Activated naive CD8-positive, alpha-beta T cell treated with anti-CD3 and anti-CD28 coated beads, Interleukin-2, amount 10 ng/mL, durations not matched to agents 7 days and 5 days (primary cell): ENCODE measurements at regions not wholly inside any gene's neighbourhood (a gene's known extent, or its start where the extent isn't known, plus 50 kb on each side); places are given as distances from the start of the nearest gene placed in this dataset.

Experiments
- ATAC-seq: fragments of 150-1000 bp; cut with Tn5 transposase; one replicate; pipeline ENCODE4 v1.10.0; 2021; ENCODE audit warnings: low read depth, moderate library complexity
- POLR2A ChIA-PET: fragments of 350-600 bp; sonication (Branson Sonifier 250); formaldehyde crosslinking; loops from one replicate; lab custom pipeline; 2021; ENCODE audit warnings: antibody characterized with exemption; lab: Charles Lee
- DNase-seq: peaks from one replicate; pipeline ENCODE4 v3.0.0; 2021
- H3K27ac Mint-ChIP-seq: one replicate; pipeline ENCODE4 v1.8.0; 2022; ENCODE audit warnings: mild to moderate bottlenecking, mixed read lengths
- H3K27me3 Mint-ChIP-seq: one replicate; pipeline ENCODE4 v1.8.0; 2022; ENCODE audit warnings: mild to moderate bottlenecking, moderate library complexity, mixed read lengths
- H3K36me3 Mint-ChIP-seq: one replicate; pipeline ENCODE4 v1.8.0; 2021; ENCODE audit warnings: mild to moderate bottlenecking, mixed read lengths
- H3K4me1 Mint-ChIP-seq: one replicate; pipeline ENCODE4 v1.8.0; 2021; ENCODE audit warnings: mixed read lengths
- H3K4me3 Mint-ChIP-seq: one replicate; pipeline ENCODE4 v1.8.0; 2022; ENCODE audit warnings: mild to moderate bottlenecking, moderate library complexity, mixed read lengths
- H3K9me3 Mint-ChIP-seq: one replicate; pipeline ENCODE4 v1.8.0; 2021; ENCODE audit warnings: mixed read lengths

DNA sequence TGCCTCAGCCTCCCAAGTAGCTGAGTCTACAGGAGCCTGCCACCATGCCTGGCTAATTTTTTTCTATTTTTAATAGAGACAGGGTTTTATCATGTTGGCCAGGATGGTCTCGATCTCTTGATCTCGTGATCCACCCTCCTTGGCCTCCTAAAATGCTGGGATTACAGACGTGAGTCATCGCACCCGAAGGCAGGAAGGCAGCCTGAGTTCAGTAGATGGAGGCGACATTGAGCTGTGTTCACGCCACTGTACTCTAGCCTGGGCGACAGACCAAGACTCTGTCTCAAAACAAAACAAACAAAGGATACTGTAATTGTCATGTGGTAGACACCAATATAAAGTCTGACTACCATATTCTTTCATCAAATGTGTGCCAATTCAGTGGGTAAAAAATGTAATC lies 500.9 kb upstream of the DSEL start:
- H3K27ac Mint-ChIP-seq: no peak overlapping the region
- no peaks in the 10 kb centered on the region for H3K27me3 Mint-ChIP-seq
- no peak overlapping the region for H3K4me3 Mint-ChIP-seq
- DNase-seq: no peak
- H3K36me3 Mint-ChIP-seq: no peaks in the 10 kb centered on the region
- no peaks in the 10 kb centered on the region for H3K9me3 Mint-ChIP-seq
- H3K4me1 Mint-ChIP-seq: no peaks in the 10 kb centered on the region
- no peak for ATAC-seq
- POLR2A ChIA-PET: no interaction called here

DNA sequence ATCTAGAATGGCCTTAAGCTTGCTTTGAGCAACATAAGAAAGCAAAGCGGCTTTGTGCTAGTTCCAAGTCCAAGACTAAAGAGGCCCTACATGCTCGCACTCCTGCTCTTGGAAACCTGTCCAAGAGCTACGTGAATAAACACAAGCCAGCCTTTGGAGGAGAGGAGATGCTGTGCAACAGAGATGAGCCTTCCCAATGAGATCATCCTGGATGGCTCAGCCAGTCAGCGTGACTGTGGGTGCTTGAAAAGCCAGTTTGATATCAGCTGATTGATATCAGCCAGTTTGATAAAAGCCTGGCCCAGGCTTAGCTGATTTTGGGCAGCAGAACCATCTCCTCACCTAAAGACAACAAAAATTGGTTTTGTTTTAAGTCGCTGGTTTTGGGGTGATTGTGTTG lies 481.0 kb upstream of the DSEL start:
- no peaks in the 10 kb centered on the region for H3K4me1 Mint-ChIP-seq
- H3K27me3 Mint-ChIP-seq: no peaks in the 10 kb centered on the region
- H3K4me3 Mint-ChIP-seq: no peak overlapping the region
- ATAC-seq: no peak
- H3K36me3 Mint-ChIP-seq: no peaks in the 10 kb centered on the region
- no peak overlapping the region for H3K27ac Mint-ChIP-seq
- DNase-seq: no peak
- H3K9me3 Mint-ChIP-seq: no peaks in the 10 kb centered on the region
- POLR2A ChIA-PET: no interaction called here

DNA sequence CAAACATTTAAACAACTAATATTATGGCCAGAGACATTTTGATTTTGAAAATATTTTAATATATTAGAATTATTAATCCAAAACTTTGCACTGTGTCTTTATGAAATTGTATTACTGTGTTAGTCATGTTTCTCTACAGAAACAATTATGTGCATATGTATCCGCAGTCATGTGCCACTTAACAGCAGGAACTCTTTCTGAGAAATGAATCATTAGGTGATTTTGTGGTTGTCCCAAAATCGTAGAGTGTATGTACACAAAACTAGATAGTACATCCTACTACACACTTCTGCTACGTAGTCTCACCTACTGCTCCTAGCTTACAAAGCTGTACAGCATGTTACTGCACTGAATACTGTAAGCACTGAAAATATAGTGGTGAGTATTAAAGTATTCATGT lies 479.2 kb upstream of the DSEL start:
- Mint-ChIP-seq H3K4me3 (no peak overlapping the region), H3K9me3 (no peaks in the 10 kb centered on the region), H3K27me3 (no peaks in the 10 kb centered on the region), H3K27ac (no peak overlapping the region), H3K4me1 (no peaks in the 10 kb centered on the region), H3K36me3 (no peaks in the 10 kb centered on the region)
- POLR2A ChIA-PET: no interaction called here
- no peak for ATAC-seq
- DNase-seq: no peak

DNA sequence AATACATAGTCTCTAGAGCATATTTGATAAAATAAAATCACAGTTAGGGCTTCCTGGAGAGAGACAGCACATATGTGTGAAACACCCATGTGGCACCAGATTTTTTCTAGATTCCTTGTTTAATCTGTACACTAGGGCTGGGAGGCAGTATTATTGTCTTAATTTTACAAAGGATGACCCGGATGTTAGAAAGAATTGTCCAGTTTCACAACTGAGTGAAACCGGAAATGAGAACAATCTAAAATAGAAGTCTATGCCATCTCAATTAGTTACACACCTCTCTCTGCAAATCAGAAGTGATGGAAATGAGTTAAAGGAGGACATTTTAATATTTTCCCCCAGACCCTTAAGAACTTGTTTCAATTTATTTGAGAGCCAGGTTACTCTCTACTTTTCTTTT lies 463.7 kb upstream of the DSEL start:
- H3K4me1 Mint-ChIP-seq: no peaks in the 10 kb centered on the region
- H3K27me3 Mint-ChIP-seq: no peaks in the 10 kb centered on the region
- no peak for DNase-seq
- no peaks in the 10 kb centered on the region for H3K36me3 Mint-ChIP-seq
- no peak overlapping the region for H3K4me3 Mint-ChIP-seq
- no peak for ATAC-seq
- no peaks in the 10 kb centered on the region for H3K9me3 Mint-ChIP-seq
- POLR2A ChIA-PET: no interaction called here
- no peak overlapping the region for H3K27ac Mint-ChIP-seq

DNA sequence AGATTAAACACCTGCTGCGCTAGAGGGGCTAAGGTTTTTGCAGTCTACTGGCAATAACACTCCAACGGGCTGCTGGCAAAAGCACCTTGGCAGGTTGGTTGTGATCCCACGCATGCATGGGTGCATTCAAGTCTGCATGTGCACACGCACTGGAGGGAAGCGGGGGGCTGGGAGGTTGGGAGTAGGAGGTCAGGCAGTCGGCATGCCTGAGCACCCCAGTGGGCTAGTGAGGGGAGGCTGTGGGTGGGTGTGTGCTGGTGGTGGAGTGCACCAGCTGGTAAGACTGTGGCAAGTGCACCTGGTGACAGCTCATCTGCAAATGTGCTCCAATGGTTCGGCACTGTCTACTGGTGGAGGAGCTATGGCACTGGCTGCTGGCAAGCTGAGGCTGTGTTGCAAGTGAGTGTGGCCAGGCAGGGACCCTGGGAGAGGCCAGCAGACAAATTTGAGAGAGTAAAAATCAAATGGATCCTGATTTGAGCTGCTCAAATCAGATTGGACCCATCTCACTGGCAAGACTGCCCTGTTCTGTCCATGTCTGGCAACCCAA lies 460.6 kb upstream of the DSEL start:
- Mint-ChIP-seq H3K4me3 (no peak overlapping the region), H3K4me1 (no peaks in the 10 kb centered on the region), H3K27me3 (no peaks in the 10 kb centered on the region), H3K36me3 (no peaks in the 10 kb centered on the region), H3K9me3 (no peaks in the 10 kb centered on the region), H3K27ac (no peak overlapping the region)
- no peak for ATAC-seq
- POLR2A ChIA-PET: no interaction called here
- no peak for DNase-seq

DNA sequence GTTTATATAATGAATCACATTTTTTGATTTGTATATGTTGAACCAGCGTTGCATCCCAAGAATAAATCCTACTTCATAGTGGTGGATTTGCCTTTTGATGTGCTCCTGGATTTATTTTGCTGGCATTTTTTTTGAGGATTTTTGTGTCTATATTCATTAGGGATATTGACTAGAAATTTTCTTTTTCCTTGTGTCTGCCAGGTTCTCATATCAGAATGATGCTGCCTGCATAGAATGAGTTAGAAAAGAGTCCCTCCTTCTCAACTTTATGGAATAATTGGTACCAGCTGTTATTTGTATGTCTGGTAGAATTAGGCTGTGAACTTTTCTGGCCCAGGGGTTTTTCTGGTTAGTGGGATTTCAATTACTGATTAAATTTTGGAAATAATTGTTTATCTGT lies 457.4 kb upstream of the DSEL start:
- DNase-seq (no peak), ATAC-seq (no peak)
- H3K4me1 Mint-ChIP-seq: no peaks in the 10 kb centered on the region
- no peak overlapping the region for H3K4me3 Mint-ChIP-seq
- no peak overlapping the region for H3K27ac Mint-ChIP-seq
- no peaks in the 10 kb centered on the region for H3K36me3 Mint-ChIP-seq
- POLR2A ChIA-PET: no interaction called here
- no peaks in the 10 kb centered on the region for H3K27me3 Mint-ChIP-seq
- H3K9me3 Mint-ChIP-seq: no peaks in the 10 kb centered on the region

DNA sequence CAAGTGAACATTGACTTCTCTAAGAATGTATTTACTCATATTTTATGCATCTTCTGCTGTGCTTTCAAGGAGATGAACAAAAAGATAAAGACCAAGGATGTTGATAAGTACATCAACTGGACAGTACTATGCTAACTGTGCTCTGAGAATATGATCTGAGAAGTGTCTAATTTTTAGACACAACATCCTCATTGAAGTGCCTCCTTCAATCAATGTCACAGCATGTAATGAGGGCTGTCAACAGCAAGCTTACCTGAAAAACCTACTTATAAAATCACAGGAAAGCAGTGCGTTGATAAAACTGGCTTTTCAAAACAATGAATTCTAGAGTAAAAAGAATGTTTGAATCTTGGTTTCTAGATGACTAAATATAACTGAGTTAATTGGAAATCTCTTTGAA lies 452.9 kb upstream of the DSEL start:
- Mint-ChIP-seq H3K4me1 (no peaks in the 10 kb centered on the region), H3K36me3 (no peaks in the 10 kb centered on the region), H3K27me3 (no peaks in the 10 kb centered on the region), H3K9me3 (no peaks in the 10 kb centered on the region), H3K4me3 (no peak overlapping the region), H3K27ac (no peak overlapping the region)
- no peak for DNase-seq
- POLR2A ChIA-PET: no interaction called here
- ATAC-seq: no peak

DNA sequence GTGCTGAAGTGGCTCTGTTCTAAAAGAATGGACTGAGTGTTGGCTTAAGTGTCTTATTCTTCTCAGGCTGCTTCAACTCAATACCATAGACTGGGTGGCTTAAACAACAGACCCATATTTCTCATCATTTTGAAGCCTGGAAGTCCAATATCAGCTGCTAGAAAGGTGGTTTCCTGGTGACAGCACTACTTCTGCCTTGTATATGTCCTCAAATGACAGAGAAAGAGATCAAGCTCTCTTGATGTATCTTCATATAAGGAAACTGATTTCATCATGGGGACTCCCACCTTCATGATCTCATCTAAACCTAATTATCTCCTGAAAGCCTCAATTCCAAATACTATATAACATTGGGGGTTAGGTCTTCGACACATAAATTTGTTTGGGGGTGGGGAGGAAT lies 449.7 kb upstream of the DSEL start:
- Mint-ChIP-seq H3K4me3 (no peak overlapping the region), H3K36me3 (no peaks in the 10 kb centered on the region), H3K9me3 (no peaks in the 10 kb centered on the region), H3K27me3 (no peaks in the 10 kb centered on the region), H3K4me1 (no peaks in the 10 kb centered on the region), H3K27ac (no peak overlapping the region)
- no peak for DNase-seq
- POLR2A ChIA-PET: no interaction called here
- no peak for ATAC-seq

DNA sequence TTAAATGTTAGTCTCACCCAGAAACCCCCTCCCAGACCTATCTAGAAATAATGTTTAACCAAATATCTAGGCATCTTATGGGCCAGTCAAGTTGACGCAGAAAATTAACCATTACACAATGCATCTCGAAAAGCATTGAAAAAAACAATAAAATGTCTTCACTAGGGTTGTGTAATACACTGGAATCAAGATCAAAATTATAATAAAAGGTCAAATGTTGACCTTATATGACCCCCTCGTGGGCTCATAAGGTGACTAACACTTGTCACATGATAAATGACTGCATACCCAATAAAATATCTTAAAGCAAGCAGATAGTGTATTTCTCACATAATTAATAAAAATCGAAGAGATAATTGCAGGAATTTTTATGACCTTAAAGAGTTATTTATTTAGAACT lies 447.9 kb upstream of the DSEL start:
- Mint-ChIP-seq H3K27ac (no peak overlapping the region), H3K27me3 (no peaks in the 10 kb centered on the region), H3K36me3 (no peaks in the 10 kb centered on the region), H3K4me1 (no peaks in the 10 kb centered on the region), H3K4me3 (no peak overlapping the region), H3K9me3 (no peaks in the 10 kb centered on the region)
- no peak for DNase-seq
- POLR2A ChIA-PET: no interaction called here
- no peak for ATAC-seq

DNA sequence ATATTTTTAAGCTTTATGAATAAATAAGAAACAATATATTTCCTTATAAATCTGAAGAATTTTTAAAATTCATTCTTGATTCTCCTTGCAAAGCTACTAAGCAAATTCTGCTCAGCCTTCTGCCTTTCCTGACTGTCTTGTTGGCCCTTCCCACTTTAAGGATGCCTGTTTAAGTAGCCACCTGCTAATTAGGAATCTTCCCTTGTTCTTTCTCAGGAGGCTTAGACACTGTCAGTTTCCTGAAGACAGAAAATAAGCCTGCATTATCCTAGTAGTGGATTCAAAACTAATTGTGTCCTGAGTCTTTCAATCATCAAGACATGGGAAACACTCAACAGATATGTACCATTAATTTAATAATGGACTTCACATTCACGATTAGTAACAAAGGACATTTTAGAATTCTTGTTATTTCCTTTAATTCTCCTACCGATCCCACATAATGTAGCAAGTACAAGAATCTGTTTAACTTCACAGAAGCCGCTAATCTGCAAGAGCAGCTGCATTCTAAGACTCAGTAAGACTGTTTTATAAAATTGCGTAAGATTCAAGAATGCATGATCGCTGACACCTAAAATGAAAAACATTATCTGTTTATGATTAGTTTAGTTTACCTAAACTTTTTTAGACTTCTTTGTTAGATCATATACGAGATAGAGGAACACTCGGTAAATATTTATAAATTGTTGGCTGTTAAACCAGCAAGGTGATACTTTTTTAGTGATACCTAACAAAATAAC lies 445.4 kb upstream of the DSEL start:
- H3K27ac Mint-ChIP-seq: no peak overlapping the region
- ATAC-seq (no peak), DNase-seq (no peak)
- POLR2A ChIA-PET: no interaction called here
- no peaks in the 10 kb centered on the region for H3K36me3 Mint-ChIP-seq
- H3K4me3 Mint-ChIP-seq: no peak overlapping the region
- no peaks in the 10 kb centered on the region for H3K4me1 Mint-ChIP-seq
- no peaks in the 10 kb centered on the region for H3K27me3 Mint-ChIP-seq
- H3K9me3 Mint-ChIP-seq: no peaks in the 10 kb centered on the region

DNA sequence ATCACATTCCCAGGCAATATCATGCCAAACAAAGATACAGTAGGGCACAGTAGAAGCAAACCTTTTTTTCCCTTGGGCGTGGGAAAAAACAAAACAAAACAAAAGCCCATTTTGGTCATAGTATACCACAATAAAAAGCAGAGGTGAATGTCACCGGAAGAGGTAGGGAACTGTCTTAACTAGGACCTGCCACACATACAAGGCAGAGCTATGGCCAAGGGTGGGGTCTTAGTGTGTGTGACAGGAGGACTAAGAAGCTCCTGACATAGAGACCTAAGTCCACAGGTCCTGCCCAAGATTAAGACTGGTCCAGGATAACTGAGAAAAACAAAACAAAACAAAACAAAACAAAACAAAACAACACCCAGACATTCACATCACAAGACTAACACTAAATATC lies 441.2 kb upstream of the DSEL start:
- ATAC-seq (no peak), DNase-seq (no peak)
- POLR2A ChIA-PET: no interaction called here
- Mint-ChIP-seq H3K27ac (no peak overlapping the region), H3K36me3 (no peaks in the 10 kb centered on the region), H3K4me1 (no peaks in the 10 kb centered on the region), H3K4me3 (no peak overlapping the region), H3K27me3 (peaks cover 2% of the 10 kb centered on the region), H3K9me3 (no peaks in the 10 kb centered on the region)

DNA sequence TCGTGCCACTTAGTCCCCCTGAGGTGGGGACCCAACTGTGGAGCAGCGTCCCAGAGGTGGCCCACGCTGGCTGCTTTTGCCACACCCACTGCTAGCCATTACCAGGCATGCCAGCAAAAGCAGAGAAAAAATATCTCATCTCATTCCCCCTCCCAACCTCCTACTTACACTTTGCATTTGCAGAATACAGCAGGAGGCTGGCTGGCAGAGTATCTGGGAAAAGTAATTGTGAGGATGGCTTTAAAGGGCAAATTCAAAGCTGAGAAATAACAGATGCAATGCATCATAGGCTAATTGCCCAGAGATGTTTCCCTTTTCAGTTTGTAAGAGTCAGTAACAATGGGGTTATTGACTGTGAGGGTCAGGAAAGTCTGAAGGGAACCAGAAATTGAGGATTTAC lies 438.1 kb upstream of the DSEL start:
- Mint-ChIP-seq H3K4me1 (no peaks in the 10 kb centered on the region), H3K4me3 (no peak overlapping the region), H3K27me3 (peaks cover 2% of the 10 kb centered on the region), H3K9me3 (no peaks in the 10 kb centered on the region), H3K36me3 (no peaks in the 10 kb centered on the region), H3K27ac (no peak overlapping the region)
- ATAC-seq (no peak), DNase-seq (no peak)
- POLR2A ChIA-PET: no interaction called here

DNA sequence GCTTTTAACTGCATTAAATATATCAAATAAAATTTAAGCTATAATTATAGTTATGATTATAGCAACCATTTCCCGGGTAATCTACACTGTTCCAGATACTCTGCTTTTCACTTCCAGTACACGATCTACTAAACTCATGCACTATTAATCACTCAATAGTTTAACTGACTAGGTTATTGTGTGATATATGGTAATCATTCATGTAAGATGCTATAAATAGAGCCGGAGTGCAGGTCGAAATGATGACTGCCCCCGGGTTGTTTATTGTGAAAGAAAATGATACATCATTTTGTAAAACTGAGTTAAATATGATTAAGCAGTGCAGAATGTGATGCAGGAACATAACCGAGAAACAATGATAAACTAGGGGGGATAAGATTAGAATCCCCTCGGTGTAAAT lies 434.6 kb upstream of the DSEL start:
- ATAC-seq: no peak
- H3K4me1 Mint-ChIP-seq: no peaks in the 10 kb centered on the region
- no peak overlapping the region for H3K4me3 Mint-ChIP-seq
- peaks cover 2% of the 10 kb centered on the region for H3K27me3 Mint-ChIP-seq
- no peak for DNase-seq
- no peaks in the 10 kb centered on the region for H3K36me3 Mint-ChIP-seq
- no peak overlapping the region for H3K27ac Mint-ChIP-seq
- POLR2A ChIA-PET: no interaction called here
- no peaks in the 10 kb centered on the region for H3K9me3 Mint-ChIP-seq

DNA sequence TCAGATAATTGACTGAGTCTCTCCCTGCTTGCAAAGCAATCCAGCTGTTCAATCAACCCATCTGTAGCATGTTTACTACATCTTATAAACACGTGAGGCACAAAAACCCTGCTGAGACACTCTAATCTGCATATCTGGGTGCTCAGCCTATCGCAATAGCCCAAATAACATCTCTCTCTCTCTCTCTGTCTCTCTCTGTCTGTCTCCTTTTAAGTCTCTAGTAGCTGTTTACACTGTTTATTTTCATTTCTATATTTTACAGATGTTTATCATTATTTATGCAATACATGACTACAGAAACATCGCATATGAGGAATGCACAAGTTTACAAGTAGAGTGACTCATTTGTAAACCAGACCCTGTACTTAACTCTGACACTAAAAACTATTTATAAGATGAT lies 422.1 kb upstream of the DSEL start:
- no peak for DNase-seq
- H3K27ac Mint-ChIP-seq: no peak overlapping the region
- no peaks in the 10 kb centered on the region for H3K4me1 Mint-ChIP-seq
- H3K36me3 Mint-ChIP-seq: no peaks in the 10 kb centered on the region
- H3K27me3 Mint-ChIP-seq: no peaks in the 10 kb centered on the region
- POLR2A ChIA-PET: no interaction called here
- H3K9me3 Mint-ChIP-seq: no peaks in the 10 kb centered on the region
- ATAC-seq: no peak
- no peak overlapping the region for H3K4me3 Mint-ChIP-seq

DNA sequence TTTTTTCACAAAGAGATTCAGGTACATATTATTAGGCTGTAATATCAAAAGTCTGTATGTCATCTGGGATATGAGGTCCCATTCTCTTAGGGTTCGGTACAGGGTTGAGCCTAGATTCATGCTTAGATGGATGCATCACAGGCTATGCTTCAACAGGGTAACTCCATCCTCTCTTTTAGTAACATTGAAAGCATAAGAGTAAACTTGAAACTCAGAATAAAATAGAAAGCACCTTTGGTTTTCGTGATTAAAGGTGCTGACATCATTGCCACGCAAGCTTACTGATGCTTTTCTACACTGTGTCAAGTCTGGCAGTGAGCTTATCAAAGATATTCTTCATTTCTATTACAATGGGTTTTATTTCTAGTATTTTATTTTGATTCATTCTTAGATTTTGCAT lies 419.1 kb upstream of the DSEL start:
- Mint-ChIP-seq H3K4me1 (no peaks in the 10 kb centered on the region), H3K27ac (no peak overlapping the region), H3K36me3 (no peaks in the 10 kb centered on the region)

More for the DNA sequence above, 419.1 kb upstream of the DSEL start:
- POLR2A ChIA-PET: no interaction called here
- DNase-seq (no peak), ATAC-seq (no peak)
- Mint-ChIP-seq H3K27me3 (no peaks in the 10 kb centered on the region), H3K9me3 (no peaks in the 10 kb centered on the region), H3K4me3 (no peak overlapping the region)
